Epithelial cell of prostate (primary cell): ENCODE measurements at regions not wholly inside any gene's neighbourhood (a gene's known extent, or its start where the extent isn't known, plus 50 kb on each side); places are given as distances from the start of the nearest gene placed in this dataset.
A peak's percentile ranks its signal among the peaks of the same experiment; 100 is the strongest.
"Not testable (repeated sequence)": the region's sequence is repeated elsewhere in the genome, so short reads cannot be mapped to it uniquely, and the experiment has no call there.

ENCODE experiments used
- DNase-seq: peaks from one replicate; pipeline ENCODE4 v3.0.0-alpha.2; 2011; ENCODE audit warnings: low read depth, low spot score
- H3K27ac ChIP-seq: fragments of 450-650 bp; 2 replicates; pipeline ENCODE4 v1.5.1; 2017; ENCODE audit warnings: mild to moderate bottlenecking

DNA sequence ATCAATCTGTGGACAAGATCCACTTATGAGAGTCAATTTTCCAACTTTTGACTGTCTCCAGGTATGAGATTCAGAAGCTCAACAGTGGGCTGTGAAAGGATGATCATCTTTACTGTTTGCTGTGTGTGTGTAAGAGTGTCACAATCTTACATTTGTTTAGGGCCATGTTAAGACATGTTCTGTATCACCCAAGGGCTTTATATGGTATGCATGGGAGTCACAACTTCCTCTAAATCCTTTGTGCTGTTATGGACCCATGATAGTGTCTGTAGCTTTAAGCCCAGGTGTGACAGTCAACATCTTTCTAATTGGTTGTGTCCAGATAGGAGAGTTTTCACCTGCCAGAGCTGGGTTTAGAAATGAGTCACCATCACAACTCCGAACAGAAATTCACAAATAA is 70.2 kb downstream of the ZNF726 start:
- DNase-seq: peak; percentile 37
- H3K27ac ChIP-seq: not testable (repeated sequence)

DNA sequence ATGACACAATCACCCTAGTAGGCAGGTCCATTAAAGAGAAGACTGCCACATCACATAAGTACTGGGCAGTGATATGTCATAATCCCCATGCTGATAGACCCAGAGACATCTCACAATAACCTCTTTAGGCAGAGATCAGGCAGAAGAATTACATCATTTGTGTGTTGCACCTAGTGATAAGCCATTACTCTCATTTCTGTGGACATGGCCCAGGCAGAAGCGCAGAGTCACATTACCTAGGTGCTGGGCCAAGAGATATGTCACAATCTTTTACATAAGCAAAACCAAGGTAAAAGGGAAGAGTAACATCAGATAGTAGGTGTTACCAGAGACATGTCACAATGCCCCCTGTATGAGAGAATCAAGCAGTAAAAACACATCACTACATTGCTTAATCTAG is 71.9 kb downstream of the ZNF726 start:
- no peak for DNase-seq
- H3K27ac ChIP-seq: no peak overlapping the region

DNA sequence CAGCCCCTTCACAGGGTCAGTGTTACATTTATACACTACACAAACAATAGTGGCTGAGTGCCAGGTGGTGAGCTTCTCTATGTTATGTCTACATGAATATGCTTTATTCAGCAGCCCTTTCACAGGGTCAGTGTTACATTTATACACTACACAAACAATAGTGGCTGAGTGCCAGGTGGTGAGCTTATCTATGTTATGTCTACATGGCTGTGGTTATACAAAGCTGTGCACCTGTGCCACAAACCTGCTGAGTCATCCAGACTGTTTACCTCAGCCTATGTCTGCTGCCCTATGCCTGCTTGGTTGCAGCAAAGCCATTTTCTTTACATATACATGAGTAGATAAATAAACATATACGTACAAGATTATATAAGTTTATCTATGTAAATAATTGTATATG is 76.5 kb downstream of the ZNF726 start:
- DNase-seq: peak; percentile 92
- H3K27ac ChIP-seq: no peak overlapping the region

DNA sequence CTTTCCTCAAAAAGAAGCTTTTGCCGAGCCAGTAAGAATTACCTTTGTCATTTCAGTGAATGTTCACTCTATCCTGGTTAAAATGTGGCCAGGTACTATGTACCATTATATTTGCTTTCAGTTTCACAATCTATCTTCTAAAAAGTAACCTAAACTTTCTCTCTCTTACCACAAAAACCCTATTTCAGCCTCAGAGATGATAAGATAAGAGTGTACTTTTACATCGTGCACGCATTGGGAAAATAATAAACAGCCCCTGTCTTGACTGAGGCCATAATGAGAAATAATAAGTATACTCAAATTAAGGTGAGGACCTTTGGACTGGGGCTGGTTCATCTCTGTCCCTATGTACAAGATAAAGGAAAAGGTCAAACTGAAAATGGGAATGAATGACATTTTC is 77.7 kb downstream of the ZNF726 start:
- no peak overlapping the region for H3K27ac ChIP-seq
- no peak for DNase-seq

DNA sequence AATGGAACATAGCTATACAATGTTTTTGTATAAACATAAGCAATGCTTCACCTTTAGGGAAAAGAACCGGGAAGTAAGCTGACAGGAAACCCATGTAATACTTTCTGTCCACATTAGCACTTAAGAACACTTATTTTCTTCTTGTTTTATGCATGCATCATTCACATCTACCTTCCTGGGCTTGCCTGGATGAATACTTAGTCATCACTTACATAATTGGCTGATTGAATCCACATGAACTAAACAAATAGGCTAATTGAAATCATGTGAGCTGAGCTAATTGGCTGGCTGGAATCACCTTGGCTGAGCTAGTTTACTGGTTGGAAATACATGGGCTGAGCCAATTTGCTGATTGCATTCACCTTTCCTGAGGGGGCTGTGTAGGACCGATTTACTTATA is 78.8 kb downstream of the ZNF726 start:
- peak; percentile 39 for DNase-seq
- no peak overlapping the region for H3K27ac ChIP-seq

DNA sequence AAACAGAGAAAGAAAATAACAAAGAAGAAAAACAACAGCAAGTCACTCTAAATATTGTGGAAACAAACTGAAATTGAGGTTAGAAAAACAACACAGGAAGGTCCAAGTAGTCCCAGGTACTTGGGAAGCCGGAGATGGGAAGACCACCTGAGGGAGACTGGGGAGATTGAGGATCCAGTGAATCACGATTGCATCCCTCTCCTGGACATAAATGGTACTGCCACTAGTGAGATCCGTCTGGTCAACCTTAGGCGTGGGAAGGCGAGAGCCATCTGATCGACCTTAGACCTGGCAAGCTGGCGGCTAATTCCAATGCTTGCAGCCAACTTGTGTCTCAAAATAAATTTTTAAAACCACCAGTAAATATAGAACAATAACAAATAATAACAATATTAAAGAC is 81.9 kb downstream of the ZNF726 start:
- no peak overlapping the region for H3K27ac ChIP-seq
- DNase-seq: no peak

DNA sequence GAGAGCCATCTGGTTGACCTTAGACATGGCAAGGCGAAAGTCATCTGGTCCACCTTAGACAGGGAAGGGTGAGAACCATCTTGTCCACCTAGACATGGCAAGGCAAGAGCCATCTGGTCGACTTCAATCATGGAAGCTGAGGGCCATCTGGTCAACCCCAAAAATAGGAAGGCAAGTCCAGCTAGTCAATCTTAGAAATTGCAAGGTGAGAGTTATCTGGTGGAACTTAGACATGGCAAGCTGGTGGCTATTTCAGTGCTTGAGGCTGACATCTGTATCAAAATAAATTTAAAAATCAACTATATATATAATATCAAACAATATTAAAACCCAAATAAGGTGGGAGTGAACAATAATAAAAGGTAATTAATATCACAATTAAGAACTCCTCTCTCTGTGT is 83.9 kb downstream of the ZNF726 start:
- DNase-seq: no peak
- H3K27ac ChIP-seq: no peak overlapping the region

DNA sequence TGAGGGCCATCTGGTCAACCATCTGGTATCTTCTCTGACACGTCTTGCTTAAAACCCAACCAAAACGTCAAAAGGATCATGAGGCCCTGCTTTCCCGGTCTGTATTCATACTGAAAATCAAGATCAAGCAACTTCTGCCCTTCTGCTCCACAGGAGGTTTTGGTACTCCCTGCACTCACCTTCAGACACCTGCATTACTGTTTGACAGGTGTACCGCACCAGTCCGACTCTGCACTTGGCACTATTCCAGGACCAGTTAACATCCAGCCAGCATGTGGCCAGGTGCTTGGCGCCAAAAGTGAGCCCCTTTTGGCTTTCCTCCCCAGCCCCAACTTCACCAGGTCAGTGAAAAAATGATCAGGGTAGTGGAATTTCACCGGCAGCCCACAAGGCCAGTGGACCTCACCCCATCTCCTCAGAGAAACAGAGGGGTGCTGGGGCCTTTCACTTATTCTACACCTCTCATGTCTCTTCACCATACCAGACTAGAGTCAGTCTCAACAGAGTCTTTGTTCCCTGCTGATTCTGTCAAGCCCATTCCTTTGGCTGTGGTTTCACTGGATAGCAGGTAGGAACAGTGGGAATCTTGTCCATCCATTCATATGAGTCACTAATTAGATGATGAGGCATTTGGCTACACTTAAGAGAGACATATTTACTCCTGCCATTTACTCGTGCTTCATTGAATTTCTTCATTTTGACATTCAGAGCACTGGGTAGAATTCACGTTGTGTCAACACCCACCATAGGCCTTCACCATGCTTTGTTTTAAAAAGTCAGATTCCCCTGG is 85.3 kb downstream of the ZNF726 start:
- DNase-seq: peak; percentile 31
- H3K27ac ChIP-seq: no peak overlapping the region

DNA sequence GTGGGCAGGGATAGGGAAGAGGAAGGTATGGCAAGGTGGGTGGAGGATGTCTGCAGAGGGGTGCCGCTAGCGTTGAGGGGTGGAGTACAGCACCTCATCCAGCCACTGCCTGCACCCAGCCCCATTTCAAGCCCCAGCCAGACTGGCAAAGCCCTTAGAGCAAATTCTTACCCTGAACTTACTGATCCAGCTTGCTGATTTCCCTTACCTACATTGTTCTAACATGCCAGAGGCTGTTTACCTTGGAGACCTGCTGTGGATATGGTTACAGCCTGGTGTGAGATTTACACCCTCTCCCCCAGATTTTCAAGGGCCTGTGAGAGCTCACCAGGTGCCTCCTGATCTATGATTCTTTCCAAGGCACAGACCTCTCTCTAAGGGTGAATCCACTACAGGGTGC is 86.0 kb downstream of the ZNF726 start:
- no peak for DNase-seq
- no peak overlapping the region for H3K27ac ChIP-seq

DNA sequence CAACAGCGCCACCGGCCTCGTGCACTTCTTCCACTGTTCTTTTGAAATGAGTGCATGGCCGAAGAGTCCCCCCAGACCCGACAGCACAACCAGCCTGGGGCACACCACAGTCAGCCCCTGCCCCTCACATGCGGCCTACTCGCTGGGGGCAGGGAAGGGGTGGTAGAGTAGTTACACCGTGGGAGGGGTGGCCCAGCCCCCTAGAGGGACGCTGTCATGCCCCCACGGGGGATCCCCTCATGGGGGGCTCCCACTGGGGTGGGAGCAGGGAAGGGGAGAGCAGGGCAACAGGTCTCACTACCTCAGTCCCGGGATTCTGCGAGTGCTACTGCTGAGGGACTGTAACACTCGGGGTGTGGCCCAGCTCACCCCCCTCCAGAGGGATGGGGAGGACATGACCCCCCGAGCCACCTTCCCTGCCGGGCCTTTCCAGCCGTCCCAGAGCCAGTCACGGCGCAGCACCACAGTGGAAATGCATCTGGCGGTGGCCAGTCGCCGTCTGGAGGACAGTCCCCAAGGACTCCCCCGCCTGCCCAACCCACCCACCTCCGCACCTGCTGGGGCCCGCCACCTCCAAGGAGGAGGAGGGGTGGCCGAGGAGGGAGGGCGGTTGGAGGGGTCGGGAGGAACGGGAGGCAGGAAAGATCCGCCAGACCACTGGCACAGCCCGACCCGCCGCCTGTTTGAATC is 84.6 kb upstream of the ZNF254 start:
- no peak overlapping the region for H3K27ac ChIP-seq
- DNase-seq: no peak

DNA sequence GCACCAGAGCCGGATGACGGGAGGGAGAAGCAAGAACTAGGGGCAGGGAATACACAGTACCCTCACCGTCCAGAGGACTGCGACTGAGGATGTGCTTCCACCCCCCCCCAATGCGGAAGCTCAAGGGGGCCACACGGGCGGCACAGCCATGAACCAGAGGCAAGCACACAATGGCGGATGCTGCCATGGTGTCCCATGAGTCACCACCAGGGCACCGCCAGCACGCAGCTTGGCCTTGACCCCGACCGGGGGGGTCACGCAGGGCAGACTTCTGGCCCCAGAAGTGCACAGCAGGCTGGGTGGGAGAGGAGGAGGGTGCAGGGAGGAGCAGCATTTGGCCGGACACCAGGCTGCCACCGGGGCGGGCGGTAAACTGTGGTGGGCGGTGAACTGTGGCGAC is 83.5 kb upstream of the ZNF254 start:
- no peak overlapping the region for H3K27ac ChIP-seq
- no peak for DNase-seq

DNA sequence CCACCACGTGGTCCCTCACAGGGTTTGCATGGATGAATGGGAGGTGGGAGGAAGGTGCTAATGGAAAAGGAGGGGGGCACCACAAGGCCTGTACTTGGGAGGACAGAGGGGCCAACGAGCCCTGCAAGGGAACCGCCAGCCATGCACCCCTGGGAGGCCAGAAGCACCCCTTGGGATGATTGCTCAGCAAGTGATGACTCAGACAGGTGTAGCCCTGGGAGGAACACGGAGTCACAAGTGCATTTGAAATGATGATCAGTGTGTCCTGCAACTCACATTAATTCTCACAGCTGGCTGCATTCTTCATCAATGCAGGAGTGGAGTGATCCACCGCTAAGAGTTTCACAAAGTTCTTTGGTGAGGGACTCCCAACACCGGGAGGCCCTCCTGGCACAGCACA is 82.8 kb upstream of the ZNF254 start:
- DNase-seq: no peak
- no peak overlapping the region for H3K27ac ChIP-seq

DNA sequence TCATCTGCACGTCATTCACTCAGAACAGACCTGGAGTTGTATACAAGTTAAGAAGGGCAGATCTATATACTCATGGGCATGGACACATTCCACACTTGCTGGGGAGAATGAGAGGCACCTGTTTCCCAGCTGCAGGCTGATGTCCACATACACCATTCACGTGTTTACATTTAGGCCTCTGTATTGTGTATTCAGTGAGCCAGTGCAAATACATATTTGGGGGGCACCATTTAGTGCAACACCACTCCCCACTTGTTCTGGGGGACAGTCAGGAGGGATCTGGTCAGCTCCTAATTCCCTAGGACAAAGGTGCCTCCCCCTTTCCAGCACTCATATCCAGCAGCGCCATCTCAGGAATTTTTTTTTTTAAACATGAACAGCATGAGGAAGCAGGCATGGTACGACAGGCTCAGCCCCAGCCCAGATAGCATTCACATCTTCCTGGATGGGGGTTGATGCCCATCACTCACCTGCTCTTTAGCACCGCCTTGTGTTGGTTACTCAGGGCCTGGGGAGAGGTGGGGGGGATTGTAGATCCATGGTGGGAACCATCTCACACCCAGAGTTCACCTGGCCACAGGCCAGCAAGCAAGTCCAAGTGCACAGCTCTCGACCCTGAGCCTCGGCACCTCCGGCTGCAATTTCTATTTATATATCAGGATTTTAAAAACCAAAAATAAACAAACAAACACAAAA is 56.9 kb upstream of the ZNF254 start:
- no peak overlapping the region for H3K27ac ChIP-seq
- no peak for DNase-seq

DNA sequence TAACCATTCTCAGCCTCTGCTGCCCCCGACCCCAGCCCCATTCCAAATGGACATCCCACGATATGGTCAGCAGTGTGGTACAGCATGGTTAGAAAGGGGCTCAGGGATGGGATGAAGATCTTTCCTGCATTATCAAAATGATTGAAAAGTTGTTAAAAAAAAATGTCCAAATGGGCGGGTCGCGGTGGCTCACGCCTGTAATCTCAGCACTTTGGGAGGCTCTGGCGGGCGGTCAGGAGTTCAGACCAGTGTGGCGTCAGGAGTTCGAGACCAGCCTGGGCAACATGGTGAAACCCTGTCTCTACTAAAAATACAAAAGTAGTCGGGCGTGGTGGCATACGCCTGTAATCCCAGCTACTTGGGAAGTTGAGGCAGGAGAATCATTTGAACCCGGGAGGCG is 54.3 kb upstream of the ZNF254 start:
- peak overlapping the region; percentile 94 for H3K27ac ChIP-seq
- DNase-seq: no peak

DNA sequence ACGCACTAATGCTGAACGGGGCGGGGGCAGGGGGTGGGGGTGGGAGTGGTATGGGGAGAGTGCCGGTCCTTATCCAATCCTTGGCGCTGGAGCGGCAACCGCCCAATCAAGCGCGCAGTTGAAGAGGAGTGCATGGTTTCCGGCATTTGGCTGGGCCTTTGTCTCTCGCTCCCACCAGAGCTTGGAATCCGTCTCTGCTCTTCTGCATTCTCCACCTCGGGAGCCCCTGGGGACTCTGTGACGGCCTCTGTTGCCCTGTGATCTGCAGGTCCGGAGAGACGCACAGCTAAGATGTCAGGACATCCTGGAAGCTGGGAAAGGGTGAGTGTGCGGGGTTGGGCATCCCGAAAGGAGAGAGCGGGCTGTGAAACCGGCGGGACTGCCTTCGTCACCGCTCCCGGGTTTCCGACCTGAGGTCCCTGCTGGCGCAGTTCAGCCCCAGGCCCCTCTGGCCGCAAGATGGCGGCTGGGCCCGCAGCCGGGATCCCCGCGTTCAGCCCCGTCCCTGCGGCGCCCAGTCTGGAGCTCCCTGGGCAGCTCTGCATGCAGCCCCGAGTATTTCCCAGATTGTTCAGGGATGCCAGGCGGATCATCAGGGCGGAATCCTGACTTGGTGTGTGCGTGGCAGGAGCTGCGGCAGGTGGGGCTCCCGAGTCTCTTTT is 53.6 kb upstream of the ZNF254 start:
- DNase-seq: peak; percentile 60
- peak overlapping the region; percentile 94 for H3K27ac ChIP-seq

DNA sequence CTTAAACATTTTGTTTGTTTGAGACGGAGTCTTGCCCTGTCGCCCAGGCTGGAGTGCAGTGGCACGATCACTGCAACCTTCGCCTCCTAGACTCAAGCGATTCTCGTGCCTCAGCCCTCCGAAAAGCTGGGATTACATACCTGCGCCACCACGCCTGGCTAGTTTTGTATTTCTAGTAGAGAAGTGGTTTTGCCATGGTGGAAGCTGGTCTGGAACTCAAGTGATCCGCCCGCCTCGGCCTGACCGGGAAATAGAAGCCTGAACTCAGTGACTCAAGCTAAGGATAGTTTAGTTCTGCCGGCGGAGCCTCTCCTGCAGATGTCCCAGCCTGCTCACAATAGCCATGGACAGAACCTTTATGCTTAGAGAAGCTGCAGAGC is 53.0 kb upstream of the ZNF254 start:
- peak; percentile 20 for DNase-seq
- peak overlapping the region; percentile 94 for H3K27ac ChIP-seq

DNA sequence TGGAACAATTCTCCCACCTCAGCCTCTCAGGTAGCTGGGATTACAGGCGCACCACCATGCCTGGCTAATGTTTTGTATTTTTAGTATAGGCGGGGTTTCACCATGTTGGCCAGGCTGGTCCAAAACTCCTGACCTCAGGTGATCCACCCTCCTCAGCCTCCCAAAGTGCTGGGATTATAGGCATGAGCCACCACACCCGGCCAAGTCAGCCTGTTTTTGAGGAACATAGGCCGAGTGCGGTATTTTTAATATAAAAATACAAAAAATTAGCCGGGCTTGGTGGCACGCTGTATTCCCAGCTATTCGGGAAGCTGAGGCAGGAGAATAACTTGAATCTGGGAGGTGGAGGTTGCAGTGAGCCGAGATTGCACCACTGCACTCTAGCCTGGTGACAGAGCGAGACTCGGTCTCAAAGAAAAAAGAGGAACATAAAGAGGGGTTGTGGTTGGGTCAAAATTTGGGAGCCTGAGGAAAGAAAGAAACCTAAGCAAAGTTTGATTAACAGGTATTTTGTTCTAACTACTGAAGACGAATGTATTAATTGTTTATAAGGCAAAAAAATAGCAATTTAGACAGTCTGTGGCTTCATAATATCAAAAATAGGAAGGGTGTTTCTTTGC is 51.6 kb upstream of the ZNF254 start:
- H3K27ac ChIP-seq: peak overlapping the region; percentile 94

More for the DNA sequence above, 51.6 kb upstream of the ZNF254 start:
- DNase-seq: not testable (repeated sequence)
